GM08714 (cell line): ENCODE measurements at regions not wholly inside any gene's neighbourhood (a gene's known extent, or its start where the extent isn't known, plus 50 kb on each side); places are given as distances from the start of the nearest gene placed in this dataset.

Experiments used
- H3K4me3 ChIP-seq: fragments of 200-500 bp; sonication (Bioruptor generic); 2 replicates; pipeline ENCODE4 v1.5.1; 2014; ENCODE audit warnings: mild to moderate bottlenecking, low read length, inconsistent platforms
- ZNF274 ChIP-seq: IDR thresholded peaks from 2 replicates; pipeline ENCODE4 v1.6.1; 2012; ENCODE audit warnings: mild to moderate bottlenecking, low read depth, low read length

- H3K4me3 ChIP-seq, result no peak overlapping the region
- TF ChIP-seq ZNF274, result no peak
Measured at GRCh38 chr3:124267406-124267805, 275.5 kb upstream of the ROPN1 start.

DNA sequence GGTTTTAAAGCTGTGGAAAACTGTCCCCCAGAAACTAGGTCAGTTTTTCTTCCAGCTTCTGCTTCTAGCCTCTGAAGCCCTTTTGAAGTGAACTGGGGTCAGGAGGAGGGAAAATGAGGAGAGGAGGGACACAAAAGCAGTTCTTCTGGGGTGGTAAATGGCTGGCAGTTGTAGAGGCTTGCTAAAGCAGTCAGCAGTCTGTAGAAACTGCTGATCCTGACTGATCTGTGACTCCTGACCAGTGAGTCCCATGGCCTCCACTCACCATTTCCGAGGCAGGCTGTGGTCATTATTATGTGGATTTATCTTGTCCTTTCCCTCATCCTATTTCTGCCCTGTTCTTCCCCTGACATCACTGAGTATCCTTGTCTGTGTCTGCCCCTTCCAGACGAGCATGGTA lies 276.4 kb upstream of the ROPN1 start:
- no peak overlapping the region for H3K4me3 ChIP-seq

DNA sequence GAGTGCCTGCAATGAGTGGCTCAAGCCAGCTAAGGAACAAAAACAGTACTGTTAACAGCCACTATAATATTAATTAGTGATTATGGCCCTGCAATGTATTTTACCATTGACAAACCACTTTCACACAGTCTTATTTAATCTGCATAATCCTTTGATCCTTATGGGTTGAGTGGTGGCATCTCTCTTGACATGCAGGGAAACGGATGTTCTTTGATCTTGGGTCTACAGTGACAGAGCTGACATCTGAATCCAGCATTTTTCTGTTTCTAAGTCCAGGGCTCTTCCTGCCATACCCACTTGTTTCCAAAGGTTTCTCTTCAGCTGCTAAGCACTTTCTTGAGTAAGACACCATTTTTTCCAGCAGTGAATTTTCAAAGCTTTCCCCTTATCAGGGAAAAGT lies 277.7 kb upstream of the ROPN1 start:
- H3K4me3 ChIP-seq, result no peak overlapping the region
- TF ChIP-seq ZNF274, result no peak

More for the DNA sequence above, 276.4 kb upstream of the ROPN1 start:
- TF ChIP-seq ZNF274, result no peak

DNA sequence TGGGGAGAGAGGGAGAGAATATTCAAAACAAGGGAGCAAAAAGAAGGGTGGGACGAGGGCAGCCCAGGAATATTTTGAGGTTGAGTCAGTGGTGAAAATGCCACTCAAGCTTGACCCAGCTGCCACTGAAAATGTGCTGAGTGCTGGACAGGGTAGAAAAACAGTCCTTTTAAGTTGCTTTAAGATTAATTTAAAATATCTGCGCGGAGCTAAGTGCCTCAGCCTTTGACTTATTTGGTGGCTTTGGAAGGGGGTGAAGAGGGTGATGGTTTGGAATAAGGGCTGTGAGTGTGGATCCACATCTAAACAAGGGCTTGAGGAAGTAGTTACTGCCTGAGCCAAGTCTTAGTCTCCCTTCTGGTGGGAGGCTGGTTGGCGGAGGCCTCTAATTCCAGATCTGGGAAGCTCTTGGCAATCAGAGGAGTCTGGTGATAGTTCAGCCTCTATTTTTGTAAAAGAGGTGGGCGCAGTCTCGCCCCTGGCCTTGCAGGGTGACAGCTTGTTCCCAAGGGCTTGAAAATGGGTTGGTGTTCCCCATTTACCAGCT lies 280.8 kb upstream of the ROPN1 start:
- TF ChIP-seq ZNF274, result no peak
- no peak overlapping the region for H3K4me3 ChIP-seq

DNA sequence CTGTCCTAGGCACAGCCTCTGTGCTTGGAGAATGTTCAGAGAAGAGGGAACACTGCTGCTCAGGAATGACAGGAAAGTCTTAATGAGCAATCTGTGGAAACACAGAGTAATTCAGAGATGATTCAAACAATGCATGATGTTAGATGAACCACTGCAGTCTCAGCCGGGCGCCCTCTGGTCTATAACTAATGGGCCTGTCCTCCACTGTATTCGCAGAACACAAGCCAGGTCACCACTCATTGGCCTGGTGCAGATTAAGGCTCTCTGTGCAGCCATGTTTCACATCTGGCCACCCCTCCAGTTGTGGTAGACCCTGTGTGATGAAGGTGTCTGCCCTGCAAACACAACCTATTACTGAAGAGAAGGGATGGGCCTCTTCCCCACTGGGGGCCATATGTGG lies 281.7 kb upstream of the ROPN1 start:
- H3K4me3 ChIP-seq, result no peak overlapping the region
- TF ChIP-seq ZNF274, result no peak

DNA sequence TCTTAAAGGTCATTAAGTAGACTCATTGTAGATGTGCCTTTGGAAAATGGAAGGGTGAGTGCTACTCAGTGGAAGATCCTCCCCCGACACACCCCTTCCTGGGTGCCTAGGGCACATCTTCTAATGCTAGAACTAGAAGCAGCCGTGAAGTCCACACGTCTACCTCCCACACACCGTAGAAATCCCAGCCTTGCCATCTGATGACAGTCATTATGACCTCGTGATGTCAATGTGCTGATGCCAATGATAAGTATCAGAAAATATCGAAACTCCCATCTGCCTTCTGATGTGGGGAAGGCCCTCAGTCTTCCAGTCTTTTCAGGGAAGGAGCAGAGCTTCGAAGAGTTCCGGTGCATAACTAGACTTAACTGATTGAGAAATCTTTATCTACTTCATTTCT lies 282.1 kb upstream of the ROPN1 start:
- H3K4me3 ChIP-seq, result no peak overlapping the region
- TF ChIP-seq ZNF274, result no peak

- TF ChIP-seq ZNF274, result no peak
Measured at GRCh38 chr3:124275412-124275811, 283.5 kb upstream of the ROPN1 start.

DNA sequence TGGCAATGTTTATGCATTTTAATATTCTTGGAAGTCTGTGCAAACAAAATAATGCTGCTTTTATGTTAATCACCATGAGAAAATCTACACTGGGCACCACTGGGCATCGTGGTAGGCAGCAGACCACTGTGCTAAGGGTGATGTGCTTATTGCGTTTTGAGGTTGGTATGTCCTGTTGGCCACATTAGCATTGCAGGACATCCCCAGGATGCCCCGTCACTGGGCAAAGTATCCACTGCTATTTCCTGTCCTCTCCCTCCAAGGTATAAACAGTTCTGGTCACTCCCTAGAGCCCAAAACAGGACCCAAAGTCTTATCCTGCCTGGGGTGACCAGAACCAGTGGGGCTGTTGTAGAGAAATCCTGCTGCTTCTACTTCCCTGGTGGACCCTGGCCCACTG lies 284.2 kb upstream of the ROPN1 start:
- TF ChIP-seq ZNF274, result no peak
- H3K4me3 ChIP-seq, result no peak overlapping the region

More at GRCh38 chr3:124275412-124275811, 283.5 kb upstream of the ROPN1 start:
- no peak overlapping the region for H3K4me3 ChIP-seq

GRCh38 chr3:124276539-124277143 lies 284.7 kb upstream of the ROPN1 start:
- no peak overlapping the region for H3K4me3 ChIP-seq
- TF ChIP-seq ZNF274, result no peak

DNA sequence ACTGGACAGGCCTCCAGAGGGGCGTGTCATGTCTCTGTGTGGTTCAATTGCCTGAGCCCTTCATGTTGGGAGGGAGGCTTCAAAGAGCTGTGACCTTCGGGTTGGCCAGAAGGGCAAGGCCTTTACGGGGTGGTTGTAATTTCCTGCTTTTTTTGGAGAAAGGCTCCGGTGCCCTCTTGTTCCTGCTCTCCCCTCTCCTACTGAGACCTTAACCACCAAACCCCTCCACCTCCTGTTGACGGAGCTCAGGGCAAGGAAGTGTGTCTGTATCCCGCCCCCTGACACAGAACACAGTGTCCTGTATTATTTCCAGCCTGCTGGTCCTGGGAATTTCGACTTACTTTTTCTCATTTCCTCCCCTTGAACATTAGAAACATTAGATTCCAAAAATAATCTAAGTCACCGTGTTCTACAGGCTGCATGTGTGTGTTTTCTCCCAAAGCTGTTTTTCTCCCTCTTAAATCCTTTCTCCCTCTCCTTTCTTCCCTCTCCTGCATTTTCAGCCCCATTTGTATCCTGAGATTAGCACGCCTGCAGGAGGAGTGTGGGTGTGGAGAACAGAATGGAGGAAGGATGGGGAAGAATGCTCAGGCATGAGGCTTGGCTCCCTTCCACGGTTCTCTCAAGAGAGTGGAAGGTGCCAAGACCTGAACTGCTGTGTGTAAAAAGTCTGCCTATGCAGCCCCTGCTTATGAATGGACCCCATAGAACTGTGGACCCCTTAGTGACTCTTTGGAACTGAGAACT lies 285.4 kb upstream of the ROPN1 start:
- no peak for TF ChIP-seq ZNF274
- H3K4me3 ChIP-seq, result no peak overlapping the region

DNA sequence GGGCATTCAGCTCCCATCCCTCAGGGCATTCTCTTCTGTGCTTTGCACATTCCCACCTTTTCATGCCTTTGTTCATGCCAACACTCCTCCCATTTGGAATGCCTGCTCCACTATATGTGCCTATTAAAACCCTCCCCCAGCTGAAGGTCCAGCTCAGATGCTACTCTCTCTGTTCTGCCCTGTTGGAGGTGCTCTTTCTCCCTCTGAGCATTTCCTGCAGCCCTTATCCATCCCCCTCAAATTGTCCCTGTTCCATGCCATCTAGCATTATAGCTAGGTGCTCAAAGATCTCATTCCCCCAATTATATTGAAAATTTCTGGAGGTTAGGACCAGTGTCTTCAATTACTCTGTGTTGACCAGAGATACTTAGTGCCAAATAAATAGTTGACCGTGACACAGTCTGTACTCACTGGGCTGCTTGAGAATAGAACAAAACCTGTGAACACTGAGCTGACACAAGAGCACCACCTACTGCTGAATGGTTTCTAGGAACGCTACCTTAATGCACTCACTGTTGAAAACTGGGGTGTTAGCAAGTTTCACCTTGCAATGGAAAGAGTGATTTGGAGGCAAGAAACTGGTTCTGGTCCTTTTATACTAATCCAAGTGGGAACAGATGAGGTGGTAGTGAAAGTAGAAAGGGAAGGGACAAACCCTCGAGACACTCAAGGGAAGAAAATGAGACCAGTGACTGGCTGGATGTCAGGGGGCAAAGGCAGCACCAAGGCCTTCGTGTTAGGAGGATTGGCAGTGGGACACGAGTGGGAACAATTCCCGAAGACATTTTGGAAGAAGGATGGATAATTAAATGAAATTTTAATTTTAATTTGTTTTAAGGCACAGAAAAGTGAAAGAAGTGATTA lies 289.8 kb upstream of the ROPN1 start:
- no peak for TF ChIP-seq ZNF274
- no peak overlapping the region for H3K4me3 ChIP-seq

- no peak overlapping the region for H3K4me3 ChIP-seq
- TF ChIP-seq ZNF274, result no peak
Measured at GRCh38 chr3:124282751-124283651, 291.1 kb upstream of the ROPN1 start.

DNA sequence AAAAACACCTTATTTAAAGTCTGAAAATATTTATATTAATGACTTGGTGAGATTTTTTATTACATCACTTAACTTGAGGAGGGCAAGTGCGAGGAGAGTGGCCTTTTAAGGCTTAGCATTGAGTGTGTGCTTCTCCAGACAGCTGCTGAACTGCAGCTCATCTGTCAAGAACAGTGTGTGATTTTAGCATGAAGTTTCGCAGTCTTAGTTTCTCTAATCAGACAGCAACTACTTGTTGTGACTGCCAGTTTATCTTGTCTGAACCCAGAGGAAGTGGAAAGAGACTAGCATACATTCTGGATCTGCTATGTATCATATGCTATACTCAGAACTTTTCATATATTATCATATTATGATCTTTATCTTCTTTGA lies 291.7 kb upstream of the ROPN1 start:
- H3K4me3 ChIP-seq, result no peak overlapping the region
- TF ChIP-seq ZNF274, result no peak

- no peak overlapping the region for H3K4me3 ChIP-seq
- no peak for TF ChIP-seq ZNF274
Measured at GRCh38 chr3:124288996-124289395, 297.1 kb upstream of the ROPN1 start.

GRCh38 chr3:124291008-124291407 lies 299.1 kb upstream of the ROPN1 start:
- TF ChIP-seq ZNF274, result no peak

More at GRCh38 chr3:124291008-124291407, 299.1 kb upstream of the ROPN1 start:
- no peak overlapping the region for H3K4me3 ChIP-seq
